ENCODE measurements at regions not wholly inside any gene's neighbourhood (a gene's known extent, or its start where the extent isn't known, plus 50 kb on each side); places are given as distances from the start of the nearest gene placed in this dataset.

DNA sequence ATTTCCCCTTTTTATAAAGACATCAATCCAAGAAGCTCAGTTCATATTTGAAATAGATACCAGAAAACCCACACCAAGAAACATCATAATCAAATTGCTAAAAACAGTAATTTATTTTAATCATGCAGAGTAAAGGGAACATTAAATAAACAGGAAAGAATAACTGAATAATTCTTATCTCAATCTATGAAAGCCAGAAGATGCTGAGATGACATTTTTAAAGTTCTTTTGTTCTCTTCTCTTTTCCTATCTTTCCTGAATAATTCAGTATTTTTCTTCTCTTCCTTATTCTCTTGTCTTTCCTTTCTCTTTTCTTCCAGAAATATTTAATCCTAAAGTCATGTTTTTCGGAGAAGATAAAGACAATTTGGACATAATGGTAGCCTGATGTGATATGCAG lies 259.0 kb upstream of the OPRM1 start:
- TF ChIP-seq CTCF (IDR thresholded peaks at IDR 0.05) (no peak), EZH2phosphoT487 (IDR thresholded peaks at IDR 0.05) (no peak), EZH2 (IDR thresholded peaks at IDR 0.05) (no peak)

Data from neural progenitor cell (in vitro differentiated cells).